H9 (cell line): ENCODE measurements at regions not wholly inside any gene's neighbourhood (a gene's known extent, or its start where the extent isn't known, plus 50 kb on each side); places are given as distances from the start of the nearest gene placed in this dataset.

ENCODE experiments used
- DNase-seq: peaks from one replicate; pipeline ENCODE4 v3.0.0-alpha.2; 2017
- H2AFZ ChIP-seq: one replicate; pipeline ENCODE4 v1.6.1; 2013; ENCODE audit warnings: mild to moderate bottlenecking, low read length, control low read depth, moderate library complexity
- H2AK5ac ChIP-seq: 2 replicates; pipeline ENCODE4 v1.6.1; 2013; ENCODE audit warnings: low read length, control low read depth, mixed read lengths; ENCODE audit not compliant: insufficient read length
- H2BK120ac ChIP-seq: one replicate; pipeline ENCODE4 v1.6.1; 2013; ENCODE audit warnings: low read depth, mild to moderate bottlenecking, low read length, control low read depth, inconsistent platforms; ENCODE audit not compliant: poor library complexity, severe bottlenecking
- H2BK12ac ChIP-seq: 2 replicates; pipeline ENCODE4 v1.6.1; 2013; ENCODE audit warnings: low read length, control low read depth, mixed read lengths, low read depth; ENCODE audit not compliant: insufficient read length
- H2BK15ac ChIP-seq: 2 replicates; pipeline ENCODE4 v1.6.1; 2013; ENCODE audit warnings: low read depth, low read length, control low read depth
- H2BK20ac ChIP-seq: one replicate; pipeline ENCODE4 v1.6.1; 2013; ENCODE audit warnings: low read depth, mild to moderate bottlenecking, low read length, control low read depth, inconsistent platforms; ENCODE audit not compliant: poor library complexity, severe bottlenecking
- H2BK5ac ChIP-seq: 2 replicates; pipeline ENCODE4 v1.6.1; 2013; ENCODE audit warnings: low read length, control low read depth, mixed read lengths; ENCODE audit not compliant: insufficient read length
- H3K14ac ChIP-seq: 2 replicates; pipeline ENCODE4 v1.6.1; 2013; ENCODE audit warnings: low read length, control low read depth; ENCODE audit not compliant: insufficient read depth
- H3K18ac ChIP-seq: 2 replicates; pipeline ENCODE4 v1.6.1; 2013; ENCODE audit warnings: low read depth, mild to moderate bottlenecking, mixed read lengths, low read length, control low read depth; ENCODE audit not compliant: insufficient read length
- H3K23ac ChIP-seq: 2 replicates; pipeline ENCODE4 v1.6.1; 2013; ENCODE audit warnings: low read length, control low read depth, mixed read lengths, low read depth; ENCODE audit not compliant: insufficient read length
- H3K23me2 ChIP-seq: 2 replicates; pipeline ENCODE4 v1.6.1; 2013; ENCODE audit warnings: low read depth, mild to moderate bottlenecking, mixed read lengths, low read length, control low read depth; ENCODE audit not compliant: insufficient read length, poor library complexity, severe bottlenecking
- H3K27ac ChIP-seq: 2 replicates; pipeline ENCODE4 v1.5.1; 2013; ENCODE audit warnings: low read length, control low read depth, mixed read lengths, low read depth; ENCODE audit not compliant: insufficient read length
- H3K27me3 ChIP-seq: 2 replicates; pipeline ENCODE4 v1.6.1; 2013; ENCODE audit warnings: low read length, control low read depth, inconsistent platforms; ENCODE audit not compliant: insufficient read depth
- H3K4ac ChIP-seq: 2 replicates; pipeline ENCODE4 v1.6.1; 2013; ENCODE audit warnings: low read depth, mild to moderate bottlenecking, control low read depth, inconsistent platforms, low read length, moderate library complexity
- H3K4me1 ChIP-seq: 2 replicates; pipeline ENCODE4 v1.6.1; 2013; ENCODE audit warnings: low read length, control low read depth, inconsistent platforms; ENCODE audit not compliant: insufficient read depth
- H3K4me2 ChIP-seq: 2 replicates; pipeline ENCODE4 v1.6.1; 2013; ENCODE audit warnings: low read length, control low read depth, mixed read lengths; ENCODE audit not compliant: insufficient read length, insufficient read depth
- H3K56ac ChIP-seq: 2 replicates; pipeline ENCODE4 v1.6.1; 2013; ENCODE audit warnings: low read depth, mild to moderate bottlenecking, mixed read lengths, low read length, control low read depth; ENCODE audit not compliant: insufficient read length
- H3K79me1 ChIP-seq: 2 replicates; pipeline ENCODE4 v1.6.1; 2013; ENCODE audit warnings: low read depth, mild to moderate bottlenecking, moderate library complexity, low read length, control low read depth, inconsistent platforms; ENCODE audit not compliant: insufficient read depth, poor library complexity, severe bottlenecking
- H3K79me2 ChIP-seq: 2 replicates; pipeline ENCODE4 v1.6.1; 2013; ENCODE audit warnings: low read length, control low read depth, inconsistent platforms; ENCODE audit not compliant: insufficient read depth
- H3K9ac ChIP-seq: 2 replicates; pipeline ENCODE4 v1.6.1; 2013; ENCODE audit warnings: low read length, control low read depth, mixed read lengths; ENCODE audit not compliant: insufficient read length; ENCODE audit errors: extremely low read depth
- H3K9me3 ChIP-seq: one replicate; pipeline ENCODE4 v1.6.1; 2013; ENCODE audit warnings: low read depth, low read length, inconsistent platforms; ENCODE audit not compliant: control insufficient read depth
- H3T11ph ChIP-seq: one replicate; pipeline ENCODE4 v1.6.1; 2013; ENCODE audit warnings: mild to moderate bottlenecking, low read length, control low read depth, inconsistent platforms
- H4K20me1 ChIP-seq: one replicate; pipeline ENCODE4 v1.6.1; 2013; ENCODE audit not compliant: control insufficient read depth, insufficient read length, insufficient read depth
- H4K5ac ChIP-seq: 2 replicates; pipeline ENCODE4 v1.6.1; 2013; ENCODE audit warnings: low read depth, mild to moderate bottlenecking, mixed read lengths, low read length, control low read depth; ENCODE audit not compliant: insufficient read length
- H4K8ac ChIP-seq: replicated peaks from 2 replicates; pipeline ENCODE4 v1.6.1; 2013; ENCODE audit warnings: low read length, control low read depth, mixed read lengths, low read depth; ENCODE audit not compliant: insufficient read length
- H4K91ac ChIP-seq: 2 replicates; pipeline ENCODE4 v1.6.1; 2013; ENCODE audit warnings: low read depth, mild to moderate bottlenecking, moderate library complexity, mixed read lengths, low read length, control low read depth; ENCODE audit not compliant: insufficient read length
- H3K27ac Mint-ChIP-seq, 3 experiments: 2 replicates in 2 of 3; 3 replicates in 1 of 3; pipeline ENCODE4 v1.8.0; 2020 to 2021; ENCODE audit warnings: mixed read lengths in 3 of 3, mild to moderate bottlenecking in 1 of 3, moderate library complexity in 1 of 3
- H3K27me3 Mint-ChIP-seq: 2 replicates; pipeline ENCODE4 v1.8.0; 2021; ENCODE audit warnings: low read depth, mild to moderate bottlenecking, moderate library complexity, mixed read lengths
- H3K36me3 Mint-ChIP-seq, 3 experiments: 2 replicates in 2 of 3; 3 replicates in 1 of 3; pipeline ENCODE4 v1.8.0; 2020 to 2021; ENCODE audit warnings: low read depth in 3 of 3, mixed read lengths in 3 of 3; ENCODE audit not compliant: insufficient read depth in 1 of 3
- H3K4me1 Mint-ChIP-seq, 2 experiments: 2 replicates each; pipeline ENCODE4 v1.8.0; 2020; ENCODE audit warnings: mixed read lengths in 2 of 2
- H3K4me3 Mint-ChIP-seq, 2 experiments: 2 replicates in 1 of 2; 3 replicates in 1 of 2; pipeline ENCODE4 v1.8.0; 2020 to 2021; ENCODE audit warnings: mild to moderate bottlenecking in 2 of 2, mixed read lengths in 2 of 2, moderate library complexity in 1 of 2
- H3K9me3 Mint-ChIP-seq, 2 experiments: 2 replicates in 1 of 2; 3 replicates in 1 of 2; pipeline ENCODE4 v1.8.0; 2020; ENCODE audit warnings: mild to moderate bottlenecking in 2 of 2, mixed read lengths in 2 of 2, moderate library complexity in 1 of 2
- CTCF ChIP-seq: fragments of 200-600 bp; sonication (generic); conservative IDR thresholded peaks from 3 replicates; pipeline ENCODE4 v1.8.0; 2021; ENCODE audit warnings: antibody characterized with exemption, mild to moderate bottlenecking
- WGBS: extraction: QIAGEN DNeasy Blood & Tissue Kit; methylation state at CpG from one replicate; pipeline ENCODE4 v1.1.7; 2013; ENCODE audit warnings: missing lambda C conversion rate, low lambda C conversion rate, mixed read lengths; ENCODE audit not compliant: insufficient read length; ENCODE audit errors: extremely low coverage; 5-methylcytosine and 5-hydroxymethylcytosine counted together

- Histone ChIP-seq H2BK12ac (no peak overlapping the region), H3K27ac (no peak overlapping the region), H3K23ac (no peak overlapping the region), H2AK5ac (no peak overlapping the region), H3K79me2 (no peaks in the 10 kb centered on the region), H3K27me3 (no peaks in the 10 kb centered on the region), H2BK15ac (no peak overlapping the region), H3K23me2 (no peaks in the 10 kb centered on the region), H4K5ac (no peak overlapping the region), H3T11ph (no peak overlapping the region), H2BK5ac (no peak overlapping the region), H3K4me1 (peaks cover 7% of the 10 kb centered on the region; the same call in 1 of the 2 replicates), H3K18ac (no peak overlapping the region), H2AFZ (no peak overlapping the region), H3K56ac (no peak overlapping the region), H2BK120ac (no peak overlapping the region), H2BK20ac (no peak overlapping the region), H3K4ac (no peak overlapping the region), H3K4me2 (no peak overlapping the region), H3K14ac (no peak overlapping the region), H4K8ac (no peak overlapping the region), H4K20me1 (no peaks in the 10 kb centered on the region), H3K79me1 (no peaks in the 10 kb centered on the region), H4K91ac (no peak overlapping the region), H3K9ac (no peak overlapping the region), H3K9me3 (no peaks in the 10 kb centered on the region)
- Mint-ChIP-seq H3K36me3 (peaks cover 6 to 13% (median 9%) of the 10 kb centered on the region in 3 experiments), H3K27ac (no peak overlapping the region), H3K9me3 (peaks cover 7 to 20% of the 10 kb centered on the region in 2 experiments), H3K4me1 (peaks cover 21 to 33% of the 10 kb centered on the region in 2 experiments), H3K4me3 (no peak overlapping the region), H3K27me3 (no peaks in the 10 kb centered on the region)
- WGBS = no CpG with 5 or more reads among the region's 3 CpGs
- no peak for TF ChIP-seq CTCF
- no peak for DNase-seq
Measured at GRCh38 chr12:46679754-46680153, 146.0 kb downstream of the SLC38A4 start.
